Caki2 (cell line): ENCODE measurements at regions not wholly inside any gene's neighbourhood (a gene's known extent, or its start where the extent isn't known, plus 50 kb on each side); places are given as distances from the start of the nearest gene placed in this dataset.

ENCODE experiments used
- DNase-seq: peaks from one replicate; pipeline ENCODE4 v3.0.0-alpha.2; 2015; ENCODE audit warnings: low read depth
- in situ Hi-C: cut with HindIII; loops from 2 replicates; pipeline ENCODE4 v1.10.0; 2016; ENCODE audit warnings: low sequenced_read_pairs, low pct_unique_long_range_greater_than_20kb, mixed read lengths

- in situ Hi-C loops, result no loop called here
These were observed 193.4 kb upstream of the FGGY start for GRCh38 chr1:59103457-59103856.

GRCh38 chr1:59104191-59104760, 192.6 kb upstream of the FGGY start:
- DNase-seq, result no peak
- in situ Hi-C loops, result no loop called here

More at GRCh38 chr1:59103457-59103856, 193.4 kb upstream of the FGGY start:
- DNase-seq, result no peak

- DNase-seq, result no peak
- in situ Hi-C loops, result no loop called here
These were observed 191.1 kb upstream of the FGGY start for GRCh38 chr1:59105548-59106507.

- DNase-seq, result no peak
- in situ Hi-C loops, result no loop called here
These were observed 189.4 kb upstream of the FGGY start for GRCh38 chr1:59107516-59107915.

- in situ Hi-C loops, result no loop called here
- DNase-seq, result no peak
These were observed 189.0 kb upstream of the FGGY start for GRCh38 chr1:59107916-59108315.

- DNase-seq, result no peak
- in situ Hi-C loops, result no loop called here
These were observed 188.2 kb upstream of the FGGY start for GRCh38 chr1:59108481-59109317.

- in situ Hi-C loops, result no loop called here
- DNase-seq, result no peak
These were observed 186.6 kb upstream of the FGGY start for GRCh38 chr1:59110271-59110670.

GRCh38 chr1:59113876-59114457, 182.9 kb upstream of the FGGY start:
- in situ Hi-C loops, result no loop called here
- no peak for DNase-seq

- in situ Hi-C loops, result no loop called here
- DNase-seq, result no peak
These were observed 181.0 kb upstream of the FGGY start for GRCh38 chr1:59115865-59116264.

- in situ Hi-C loops, result no loop called here
- no peak for DNase-seq
These were observed 179.9 kb upstream of the FGGY start for GRCh38 chr1:59116920-59117542.

GRCh38 chr1:59122527-59122926, 174.4 kb upstream of the FGGY start:
- in situ Hi-C loops, result no loop called here
- DNase-seq, result no peak

GRCh38 chr1:59123081-59123681, 173.7 kb upstream of the FGGY start:
- DNase-seq, result no peak
- in situ Hi-C loops, result no loop called here

GRCh38 chr1:59124166-59124565, 172.7 kb upstream of the FGGY start:
- no peak for DNase-seq
- in situ Hi-C loops, result no loop called here

- DNase-seq, result no peak
- in situ Hi-C loops, result no loop called here
These were observed 171.7 kb upstream of the FGGY start for GRCh38 chr1:59125154-59125553.

GRCh38 chr1:59125676-59126320, 171.1 kb upstream of the FGGY start:
- in situ Hi-C loops, result no loop called here
- no peak for DNase-seq

- no peak for DNase-seq
- in situ Hi-C loops, result no loop called here
These were observed 170.5 kb upstream of the FGGY start for GRCh38 chr1:59126366-59126765.

GRCh38 chr1:59128239-59128736, 168.6 kb upstream of the FGGY start:
- in situ Hi-C loops, result no loop called here
- no peak for DNase-seq
